Uterus (tissue), 2 donors: ENCODE measurements at regions not wholly inside any gene's neighbourhood (a gene's known extent, or its start where the extent isn't known, plus 50 kb on each side); places are given as distances from the start of the nearest gene placed in this dataset.

ENCODE experiments used
- POLR2A ChIP-seq, 2 donors: fragments of 450-650 bp; IDR thresholded peaks; one replicate each; pipeline ENCODE4 v1.6.1; 2016; ENCODE audit warnings: antibody characterized with exemption in 2 of 2, mild to moderate bottlenecking in 1 of 2, moderate library complexity in 1 of 2
- TF ChIP-seq, protein P1 (sequence below), 4 experiments: fragments of 200-600 bp in 2 of 4; fragments of 450-650 bp in 2 of 4; sonication (generic) in 2 of 4; IDR thresholded peaks; one replicate each; pipeline ENCODE4 v1.5.1; 2016 to 2019; ENCODE audit warnings: antibody characterized with exemption in 4 of 4, mild to moderate bottlenecking in 2 of 4, moderate library complexity in 1 of 4

DNA sequence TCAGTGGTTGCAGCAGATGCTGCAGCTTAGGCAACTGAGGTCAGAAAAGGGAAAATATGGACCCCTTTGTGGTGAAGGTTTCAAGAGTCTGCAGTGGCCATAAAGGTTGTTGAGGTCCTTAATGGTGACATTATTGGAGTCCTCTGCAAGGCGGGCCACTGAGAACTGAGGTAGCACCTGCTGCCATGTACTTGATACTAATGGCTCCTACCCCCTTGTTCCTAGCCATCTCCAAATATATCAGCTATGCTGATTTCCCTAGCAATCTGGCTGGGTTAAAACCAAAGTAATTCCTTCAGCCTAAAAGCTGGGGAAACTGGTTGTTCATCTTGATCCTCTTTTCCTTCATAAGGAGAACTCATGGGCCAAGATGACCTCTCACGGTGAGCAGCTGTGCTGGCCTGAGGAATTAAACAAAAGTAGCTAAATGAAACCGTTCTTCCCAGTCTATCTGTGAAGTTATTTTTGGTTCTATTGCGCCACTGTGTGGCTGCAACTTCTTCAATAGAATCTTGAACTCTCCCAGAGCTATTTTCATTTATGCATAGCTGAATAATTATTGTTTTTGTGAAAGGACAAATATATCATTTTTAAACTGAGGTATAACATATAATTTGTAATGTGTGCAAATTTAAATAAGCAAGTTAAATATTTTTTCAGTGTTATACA lies 76.1 kb upstream of the PLSCR4 start:
- TF ChIP-seq POLR2A (IDR thresholded peaks at IDR 0.05): no peak
- TF ChIP-seq, protein P1, sequence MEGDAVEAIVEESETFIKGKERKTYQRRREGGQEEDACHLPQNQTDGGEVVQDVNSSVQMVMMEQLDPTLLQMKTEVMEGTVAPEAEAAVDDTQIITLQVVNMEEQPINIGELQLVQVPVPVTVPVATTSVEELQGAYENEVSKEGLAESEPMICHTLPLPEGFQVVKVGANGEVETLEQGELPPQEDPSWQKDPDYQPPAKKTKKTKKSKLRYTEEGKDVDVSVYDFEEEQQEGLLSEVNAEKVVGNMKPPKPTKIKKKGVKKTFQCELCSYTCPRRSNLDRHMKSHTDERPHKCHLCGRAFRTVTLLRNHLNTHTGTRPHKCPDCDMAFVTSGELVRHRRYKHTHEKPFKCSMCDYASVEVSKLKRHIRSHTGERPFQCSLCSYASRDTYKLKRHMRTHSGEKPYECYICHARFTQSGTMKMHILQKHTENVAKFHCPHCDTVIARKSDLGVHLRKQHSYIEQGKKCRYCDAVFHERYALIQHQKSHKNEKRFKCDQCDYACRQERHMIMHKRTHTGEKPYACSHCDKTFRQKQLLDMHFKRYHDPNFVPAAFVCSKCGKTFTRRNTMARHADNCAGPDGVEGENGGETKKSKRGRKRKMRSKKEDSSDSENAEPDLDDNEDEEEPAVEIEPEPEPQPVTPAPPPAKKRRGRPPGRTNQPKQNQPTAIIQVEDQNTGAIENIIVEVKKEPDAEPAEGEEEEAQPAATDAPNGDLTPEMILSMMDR (IDR thresholded peaks at IDR 0.05): peak; percentile 59 to 82 (median 72)
